Endodermal cell (in vitro differentiated cells): ENCODE measurements at regions not wholly inside any gene's neighbourhood (a gene's known extent, or its start where the extent isn't known, plus 50 kb on each side); places are given as distances from the start of the nearest gene placed in this dataset.
"Not testable (repeated sequence)": the region's sequence is repeated elsewhere in the genome, so short reads cannot be mapped to it uniquely, and the experiment has no call there.

ENCODE experiments used
- DNase-seq: peaks from one replicate; pipeline ENCODE4 v3.0.0-alpha.2; 2017
- H3K27ac ChIP-seq: 2 replicates; pipeline ENCODE4 v1.5.1; 2013; ENCODE audit warnings: mild to moderate bottlenecking, low read depth, low read length, moderate library complexity
- H3K27me3 ChIP-seq: 2 replicates; pipeline ENCODE4 v1.6.1; 2013; ENCODE audit warnings: mild to moderate bottlenecking, low read length, moderate library complexity; ENCODE audit not compliant: insufficient read depth, control insufficient read depth, poor library complexity, severe bottlenecking
- H3K36me3 ChIP-seq: 2 replicates; pipeline ENCODE4 v1.7.0; 2013; ENCODE audit warnings: mild to moderate bottlenecking, low read length, moderate library complexity; ENCODE audit not compliant: control insufficient read depth, insufficient read depth
- H3K4me1 ChIP-seq: one replicate; pipeline ENCODE4 v1.7.0; 2013; ENCODE audit warnings: low read length; ENCODE audit not compliant: control insufficient read depth, insufficient read depth
- H3K4me3 ChIP-seq: 2 replicates; pipeline ENCODE4 v1.5.1; 2013; ENCODE audit warnings: mild to moderate bottlenecking, low read length, moderate library complexity
- H3K9ac ChIP-seq: 2 replicates; pipeline ENCODE4 v1.6.1; 2013; ENCODE audit warnings: mild to moderate bottlenecking, low read length, moderate library complexity; ENCODE audit not compliant: poor library complexity, severe bottlenecking; ENCODE audit errors: extremely low read depth
- H3K9me3 ChIP-seq: 2 replicates; pipeline ENCODE4 v1.6.1; 2013; ENCODE audit warnings: mild to moderate bottlenecking, low read length, moderate library complexity; ENCODE audit not compliant: control insufficient read depth
- H3K27ac Mint-ChIP-seq: 2 replicates; pipeline ENCODE4 v1.8.0; 2020; ENCODE audit warnings: mixed read lengths
- H3K27me3 Mint-ChIP-seq: 2 replicates; pipeline ENCODE4 v1.8.0; 2021; ENCODE audit warnings: mild to moderate bottlenecking, mixed read lengths; ENCODE audit not compliant: insufficient read depth
- H3K36me3 Mint-ChIP-seq: 2 replicates; pipeline ENCODE4 v1.8.0; 2020; ENCODE audit warnings: low read depth, mixed read lengths
- H3K4me1 Mint-ChIP-seq: 2 replicates; pipeline ENCODE4 v1.8.0; 2020; ENCODE audit warnings: mixed read lengths
- H3K4me3 Mint-ChIP-seq: 2 replicates; pipeline ENCODE4 v1.8.0; 2020; ENCODE audit warnings: mild to moderate bottlenecking, moderate library complexity, mixed read lengths
- H3K9me3 Mint-ChIP-seq: 2 replicates; pipeline ENCODE4 v1.8.0; 2020; ENCODE audit warnings: mild to moderate bottlenecking, mixed read lengths
- WGBS, 2 experiments: methylation state at CpG; one replicate each; pipeline versions ENCODE4 v1.1.5 to v1.1.7; 2013; ENCODE audit warnings: missing lambda C conversion rate in 2 of 2, mixed read lengths in 1 of 2; ENCODE audit not compliant: insufficient coverage in 1 of 2, insufficient read length in 1 of 2; 5-methylcytosine and 5-hydroxymethylcytosine counted together
- TF ChIP-seq, protein P1 (sequence below): fragments of 200-600 bp; sonication (generic); conservative IDR thresholded peaks from 2 replicates; pipeline ENCODE4 v1.5.0; 2021; ENCODE audit warnings: antibody characterized with exemption, mild to moderate bottlenecking

DNA sequence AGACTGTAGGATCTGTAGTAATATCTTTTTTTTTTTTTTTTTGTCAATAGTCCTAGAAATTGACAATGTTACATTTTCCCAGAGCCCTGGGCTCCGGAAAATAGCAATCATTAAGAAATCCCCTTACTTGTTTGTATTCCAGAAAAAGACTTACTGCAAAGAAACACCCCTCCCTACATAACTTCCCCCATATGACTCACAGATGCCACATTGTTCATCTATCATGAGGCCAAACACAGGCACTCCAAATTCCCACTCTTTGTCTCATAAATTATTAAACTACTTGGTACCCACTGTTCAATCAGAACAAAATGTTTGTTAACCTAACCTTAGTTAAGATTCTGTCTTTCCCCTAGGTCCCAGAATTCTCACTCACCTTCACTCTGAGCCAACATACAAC is 53.5 kb downstream of the TEX51 start:
- H3K9me3 Mint-ChIP-seq, result peaks cover 6% of the 10 kb centered on the region
- 97% methylated on average over 1 of the region's 1 CpG; no CpG with 5 or more reads in 1 of the 2 experiments for WGBS, 2 experiments
- no peak overlapping the region for H3K9ac ChIP-seq
- TF ChIP-seq, protein P1, sequence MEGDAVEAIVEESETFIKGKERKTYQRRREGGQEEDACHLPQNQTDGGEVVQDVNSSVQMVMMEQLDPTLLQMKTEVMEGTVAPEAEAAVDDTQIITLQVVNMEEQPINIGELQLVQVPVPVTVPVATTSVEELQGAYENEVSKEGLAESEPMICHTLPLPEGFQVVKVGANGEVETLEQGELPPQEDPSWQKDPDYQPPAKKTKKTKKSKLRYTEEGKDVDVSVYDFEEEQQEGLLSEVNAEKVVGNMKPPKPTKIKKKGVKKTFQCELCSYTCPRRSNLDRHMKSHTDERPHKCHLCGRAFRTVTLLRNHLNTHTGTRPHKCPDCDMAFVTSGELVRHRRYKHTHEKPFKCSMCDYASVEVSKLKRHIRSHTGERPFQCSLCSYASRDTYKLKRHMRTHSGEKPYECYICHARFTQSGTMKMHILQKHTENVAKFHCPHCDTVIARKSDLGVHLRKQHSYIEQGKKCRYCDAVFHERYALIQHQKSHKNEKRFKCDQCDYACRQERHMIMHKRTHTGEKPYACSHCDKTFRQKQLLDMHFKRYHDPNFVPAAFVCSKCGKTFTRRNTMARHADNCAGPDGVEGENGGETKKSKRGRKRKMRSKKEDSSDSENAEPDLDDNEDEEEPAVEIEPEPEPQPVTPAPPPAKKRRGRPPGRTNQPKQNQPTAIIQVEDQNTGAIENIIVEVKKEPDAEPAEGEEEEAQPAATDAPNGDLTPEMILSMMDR, result no peak
- no peaks in the 10 kb centered on the region for H3K27me3 ChIP-seq
- no peaks in the 10 kb centered on the region for H3K36me3 ChIP-seq
- peaks cover 4% of the 10 kb centered on the region for H3K4me1 ChIP-seq
- H3K9me3 ChIP-seq, result peaks cover 10% of the 10 kb centered on the region
- H3K27me3 Mint-ChIP-seq, result peaks cover 6% of the 10 kb centered on the region
- no peaks in the 10 kb centered on the region for H3K36me3 Mint-ChIP-seq
- H3K27ac Mint-ChIP-seq, result no peak overlapping the region
- no peak for DNase-seq
- H3K27ac ChIP-seq, result no peak overlapping the region
- no peak overlapping the region for H3K4me3 Mint-ChIP-seq
- peaks cover 44% of the 10 kb centered on the region for H3K4me1 Mint-ChIP-seq
- no peak overlapping the region for H3K4me3 ChIP-seq

DNA sequence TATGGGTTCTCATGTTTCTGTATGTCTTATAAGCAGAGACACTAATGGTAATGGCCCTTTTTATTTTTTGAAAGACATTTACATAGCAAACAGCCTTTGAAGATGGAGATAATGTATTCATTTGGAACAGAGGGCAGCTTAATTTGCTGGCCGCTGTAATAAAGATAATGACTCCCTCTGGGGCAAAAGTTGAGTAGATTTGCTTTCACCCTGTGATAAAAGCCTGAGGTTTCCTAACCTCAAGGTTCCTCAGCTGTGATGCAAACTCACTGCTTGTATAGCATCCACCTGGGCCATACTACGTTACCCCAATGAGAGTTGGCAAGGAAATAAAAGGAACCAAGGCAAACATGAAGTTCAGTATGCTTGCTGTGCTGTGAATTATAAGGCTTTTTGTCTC is 54.8 kb downstream of the TEX51 start:
- no peak overlapping the region for H3K27ac Mint-ChIP-seq
- H3K4me1 ChIP-seq, result peaks cover 3% of the 10 kb centered on the region
- TF ChIP-seq, protein P1, result no peak
- H3K36me3 Mint-ChIP-seq, result no peaks in the 10 kb centered on the region
- no peak overlapping the region for H3K27ac ChIP-seq
- H3K36me3 ChIP-seq, result no peaks in the 10 kb centered on the region
- peaks cover 38% of the 10 kb centered on the region for H3K4me1 Mint-ChIP-seq
- H3K4me3 ChIP-seq, result no peak overlapping the region
- no peak for DNase-seq
- peaks cover 19% of the 10 kb centered on the region for H3K9me3 ChIP-seq
- no peak overlapping the region for H3K4me3 Mint-ChIP-seq
- H3K27me3 Mint-ChIP-seq, result peaks cover 2% of the 10 kb centered on the region
- no peak overlapping the region for H3K9ac ChIP-seq
- no peaks in the 10 kb centered on the region for H3K27me3 ChIP-seq
- 90 to 100% methylated on average over 1 to 2 of the region's 2 CpGs for WGBS, 2 experiments
- H3K9me3 Mint-ChIP-seq, result peaks cover 15% of the 10 kb centered on the region

DNA sequence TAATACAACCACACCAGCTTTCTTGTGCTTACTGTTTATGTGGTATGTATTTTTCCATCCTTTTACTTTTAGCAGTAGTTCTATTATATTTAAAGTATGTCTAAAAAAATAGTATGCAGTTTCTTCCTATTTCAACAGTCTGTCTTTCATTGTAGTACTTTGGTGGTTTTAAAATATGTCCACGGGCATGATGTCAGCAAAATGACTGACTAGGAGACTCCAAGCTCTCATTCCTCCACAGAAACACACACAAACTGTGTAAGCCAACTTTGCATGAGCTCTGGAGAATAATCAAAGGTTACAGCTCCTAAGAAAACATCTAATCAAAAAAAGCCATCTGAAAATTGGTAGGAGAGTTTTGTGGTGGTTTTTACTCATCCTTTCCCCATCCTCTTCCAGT is 56.1 kb downstream of the TEX51 start:
- Histone ChIP-seq H3K9ac (no peak overlapping the region), H3K4me3 (no peak overlapping the region), H3K27ac (no peak overlapping the region), H3K4me1 (no peaks in the 10 kb centered on the region), H3K9me3 (peaks cover 19% of the 10 kb centered on the region), H3K36me3 (no peaks in the 10 kb centered on the region), H3K27me3 (no peaks in the 10 kb centered on the region)
- TF ChIP-seq, protein P1, result no peak
- Mint-ChIP-seq H3K27me3 (peaks cover 5% of the 10 kb centered on the region), H3K4me3 (no peak overlapping the region), H3K9me3 (peaks cover 29% of the 10 kb centered on the region), H3K27ac (no peak overlapping the region), H3K36me3 (no peaks in the 10 kb centered on the region), H3K4me1 (peaks cover 36% of the 10 kb centered on the region)
- no peak for DNase-seq
- WGBS, 2 experiments, result 100% methylated on average over 1 of the region's 1 CpG; no CpG with 5 or more reads in 1 of the 2 experiments

DNA sequence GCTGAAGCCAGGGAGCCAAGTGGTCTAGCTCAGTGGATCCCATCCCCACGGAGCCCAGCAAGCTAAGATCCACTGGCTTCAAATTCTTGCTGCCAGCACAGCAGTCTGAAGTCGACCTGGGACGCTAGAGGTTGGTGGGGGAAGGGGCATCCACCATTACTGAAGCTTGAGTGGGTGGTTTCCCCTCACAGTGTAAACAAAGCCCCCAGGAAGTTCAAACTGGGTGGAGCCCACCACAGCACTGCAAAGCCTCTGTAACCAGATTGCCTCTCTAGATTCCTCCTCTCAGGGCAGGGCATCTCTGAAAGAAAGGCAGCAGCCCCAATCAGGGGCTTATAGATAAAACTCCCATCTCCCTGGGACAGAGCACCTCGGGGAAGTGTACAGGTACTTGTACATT is 58.1 kb downstream of the TEX51 start:
- H3K27ac Mint-ChIP-seq, H3K9me3 ChIP-seq, DNase-seq, H3K36me3 Mint-ChIP-seq, H3K4me3 ChIP-seq, H3K9ac ChIP-seq, H3K27me3 Mint-ChIP-seq, H3K4me1 ChIP-seq, H3K4me3 Mint-ChIP-seq, H3K27ac ChIP-seq, H3K36me3 ChIP-seq, H3K27me3 ChIP-seq: not testable (repeated sequence)
- H3K4me1 Mint-ChIP-seq, result peaks cover 36% of the 10 kb centered on the region
- 81 to 86% methylated on average over 4 of the region's 4 CpGs for WGBS, 2 experiments
- peaks cover 41% of the 10 kb centered on the region for H3K9me3 Mint-ChIP-seq
